GM12864 (cell line): ENCODE measurements at regions not wholly inside any gene's neighbourhood (a gene's known extent, or its start where the extent isn't known, plus 50 kb on each side); places are given as distances from the start of the nearest gene placed in this dataset.

Source experiments
- DNase-seq: peaks from one replicate; pipeline ENCODE4 v3.0.0-alpha.2; 2011; ENCODE audit warnings: low read depth
- H3K4me3 ChIP-seq: 2 replicates; pipeline ENCODE4 v1.5.1; 2011; ENCODE audit warnings: mild to moderate bottlenecking, low read depth, low read length, control low read depth
- TF ChIP-seq, protein P1 (sequence below): IDR thresholded peaks from 2 replicates; pipeline ENCODE4 v1.5.1; 2011; ENCODE audit warnings: low read depth, mild to moderate bottlenecking, moderate library complexity, low read length, control low read depth, inconsistent platforms; ENCODE audit errors: missing control alignments

DNA sequence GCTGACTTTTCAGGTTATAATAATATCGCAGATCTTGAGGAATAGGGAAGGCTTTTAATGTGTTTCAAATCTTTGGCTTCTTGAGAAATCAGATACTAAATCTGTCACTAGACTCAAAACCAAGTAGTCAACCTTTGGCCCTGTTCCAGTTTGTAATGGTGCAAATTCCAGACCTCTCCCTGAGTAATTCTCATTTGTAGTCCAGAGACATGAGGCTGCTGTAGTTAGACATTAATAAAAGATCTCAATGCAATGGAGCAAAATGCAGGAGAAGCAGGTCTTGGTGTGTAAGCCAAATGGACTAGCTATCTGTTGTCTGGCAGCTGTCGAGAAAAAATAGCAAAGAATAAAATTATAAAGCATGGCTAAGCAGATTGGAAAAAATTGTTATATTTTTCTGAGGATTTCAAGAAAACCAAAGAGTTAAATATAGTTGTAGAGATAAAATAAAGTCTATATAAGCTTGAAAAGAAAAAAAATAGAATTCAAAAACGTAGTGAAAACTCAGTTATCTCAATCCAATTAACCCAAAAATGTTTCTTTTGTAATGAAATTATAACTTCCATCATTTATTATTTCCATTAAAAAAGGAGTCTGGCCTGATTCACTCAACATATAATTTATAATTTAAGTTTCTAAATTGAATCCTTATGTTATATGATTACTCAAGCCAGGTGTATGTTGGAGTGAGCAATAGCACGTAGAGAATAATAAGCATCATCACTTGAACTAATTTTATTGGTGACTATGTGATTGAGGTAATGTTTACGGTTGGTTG lies 161.5 kb upstream of the ADGRB3 start:
- DNase-seq = no peak
- TF ChIP-seq, protein P1, sequence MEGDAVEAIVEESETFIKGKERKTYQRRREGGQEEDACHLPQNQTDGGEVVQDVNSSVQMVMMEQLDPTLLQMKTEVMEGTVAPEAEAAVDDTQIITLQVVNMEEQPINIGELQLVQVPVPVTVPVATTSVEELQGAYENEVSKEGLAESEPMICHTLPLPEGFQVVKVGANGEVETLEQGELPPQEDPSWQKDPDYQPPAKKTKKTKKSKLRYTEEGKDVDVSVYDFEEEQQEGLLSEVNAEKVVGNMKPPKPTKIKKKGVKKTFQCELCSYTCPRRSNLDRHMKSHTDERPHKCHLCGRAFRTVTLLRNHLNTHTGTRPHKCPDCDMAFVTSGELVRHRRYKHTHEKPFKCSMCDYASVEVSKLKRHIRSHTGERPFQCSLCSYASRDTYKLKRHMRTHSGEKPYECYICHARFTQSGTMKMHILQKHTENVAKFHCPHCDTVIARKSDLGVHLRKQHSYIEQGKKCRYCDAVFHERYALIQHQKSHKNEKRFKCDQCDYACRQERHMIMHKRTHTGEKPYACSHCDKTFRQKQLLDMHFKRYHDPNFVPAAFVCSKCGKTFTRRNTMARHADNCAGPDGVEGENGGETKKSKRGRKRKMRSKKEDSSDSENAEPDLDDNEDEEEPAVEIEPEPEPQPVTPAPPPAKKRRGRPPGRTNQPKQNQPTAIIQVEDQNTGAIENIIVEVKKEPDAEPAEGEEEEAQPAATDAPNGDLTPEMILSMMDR = no peak
- H3K4me3 ChIP-seq = no peak overlapping the region

DNA sequence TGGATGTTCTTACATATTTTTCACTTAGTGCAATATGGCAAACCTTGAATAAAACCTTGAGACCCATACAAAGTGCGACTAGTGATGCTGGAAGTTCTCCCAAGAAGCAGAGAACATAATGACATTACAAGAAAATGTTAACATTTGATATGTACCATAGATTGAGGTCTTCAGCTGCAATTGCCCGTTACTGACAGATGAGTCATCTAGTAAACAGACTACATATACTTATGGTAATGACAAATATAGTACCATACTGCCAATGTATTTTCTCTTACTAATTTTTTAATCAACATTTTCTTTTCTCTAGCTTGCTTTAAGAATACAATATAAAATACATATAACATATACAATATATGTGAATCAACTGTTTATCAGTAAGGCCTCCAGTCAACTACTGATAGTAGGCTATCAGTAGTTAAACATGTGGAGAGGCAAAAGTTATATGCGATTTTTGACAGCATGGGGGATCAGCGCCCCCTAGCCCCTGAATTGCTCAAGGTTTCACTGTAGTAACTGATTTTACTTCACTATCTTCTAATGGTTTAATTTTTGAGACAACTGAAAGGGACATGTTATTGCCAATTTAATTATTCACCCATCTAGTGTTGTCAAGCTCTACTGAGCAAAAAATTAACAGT lies 166.7 kb upstream of the ADGRB3 start:
- no peak overlapping the region for H3K4me3 ChIP-seq
- TF ChIP-seq, protein P1 = peak; percentile 34
- DNase-seq = no peak

DNA sequence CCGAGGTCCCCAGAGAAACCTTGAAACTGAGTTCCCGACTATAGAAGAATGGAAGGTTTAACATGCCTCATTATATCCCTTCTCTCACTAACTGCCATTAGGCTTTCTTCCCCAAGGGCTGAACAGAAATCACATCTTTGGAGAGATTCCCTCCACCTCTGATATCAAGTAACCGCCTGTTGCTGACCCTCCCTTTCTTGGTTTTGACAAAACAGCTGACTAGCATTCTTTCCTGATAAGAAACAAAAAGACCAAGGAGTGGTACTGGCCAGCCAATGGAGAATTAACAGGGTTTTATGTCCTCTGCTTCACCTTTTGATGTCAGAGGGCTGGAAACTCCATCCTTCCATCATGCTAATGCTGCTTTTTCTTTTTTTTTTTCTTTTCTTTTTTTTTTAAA lies 176.6 kb upstream of the ADGRB3 start:
- H3K4me3 ChIP-seq = no peak overlapping the region
- no peak for DNase-seq
- TF ChIP-seq, protein P1 = no peak

DNA sequence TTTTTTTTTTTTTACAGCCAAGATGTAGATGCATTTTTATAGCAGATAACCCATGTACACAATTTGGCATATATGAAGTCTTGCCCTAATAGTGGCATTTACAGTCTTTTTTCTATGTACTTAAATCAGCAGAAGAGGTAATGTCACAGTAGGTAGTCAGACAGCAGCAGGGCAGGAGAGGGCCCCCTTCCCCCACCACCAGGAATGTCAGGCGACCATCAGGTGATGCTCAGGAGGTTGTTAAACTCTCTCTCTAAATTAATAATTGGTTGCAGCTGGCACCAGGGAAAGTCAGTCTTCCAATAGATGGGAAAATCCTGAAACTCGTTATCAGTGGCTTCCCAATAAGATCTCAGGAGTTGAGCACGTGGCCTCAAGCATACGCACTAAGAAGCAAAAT lies 188.0 kb upstream of the ADGRB3 start:
- TF ChIP-seq, protein P1 = no peak
- H3K4me3 ChIP-seq = no peak overlapping the region
- no peak for DNase-seq

DNA sequence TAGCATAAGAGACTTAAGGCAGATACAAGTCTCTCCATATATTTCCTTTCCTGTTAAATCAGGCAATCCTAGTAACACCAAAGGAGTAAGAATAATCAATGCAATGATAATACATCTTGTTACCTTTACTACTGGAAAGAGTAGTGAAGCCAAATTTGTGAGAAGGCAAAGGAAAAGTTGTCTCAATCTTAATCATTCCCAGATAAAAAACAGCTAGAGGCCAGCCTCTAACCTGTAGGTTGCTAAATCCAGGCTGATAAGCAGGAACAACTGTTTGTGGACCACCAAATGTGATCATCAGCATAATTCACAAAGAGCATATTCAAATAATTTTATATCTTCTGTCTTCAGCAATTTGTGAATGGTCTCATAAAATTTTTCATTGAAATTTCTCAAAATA lies 189.2 kb upstream of the ADGRB3 start:
- TF ChIP-seq, protein P1 = no peak
- no peak overlapping the region for H3K4me3 ChIP-seq
- DNase-seq = no peak

DNA sequence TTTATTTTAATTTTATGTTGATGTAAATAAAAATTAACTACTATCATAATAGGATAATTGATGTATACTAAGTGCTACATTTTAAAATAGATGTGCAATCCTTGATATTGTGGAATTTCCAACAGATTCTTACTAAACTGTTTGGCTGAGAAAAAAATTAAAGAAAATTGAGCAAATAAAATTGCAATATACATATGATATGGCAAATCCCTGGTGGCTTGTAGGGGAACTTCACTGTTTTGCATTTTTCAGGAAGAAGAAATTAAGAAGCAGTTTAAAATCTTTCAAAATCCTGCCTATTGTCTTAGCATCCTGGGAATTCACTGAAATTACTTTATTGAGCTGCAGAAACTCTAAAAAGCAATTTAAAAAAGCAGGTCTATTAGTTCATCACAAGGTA lies 191.4 kb upstream of the ADGRB3 start:
- no peak overlapping the region for H3K4me3 ChIP-seq
- DNase-seq = no peak
- TF ChIP-seq, protein P1 = peak; percentile 2
